SK-N-SH (cell line): ENCODE measurements at regions not wholly inside any gene's neighbourhood (a gene's known extent, or its start where the extent isn't known, plus 50 kb on each side); places are given as distances from the start of the nearest gene placed in this dataset.
"Not testable (repeated sequence)": the region's sequence is repeated elsewhere in the genome, so short reads cannot be mapped to it uniquely, and the experiment has no call there.

Experiments
- CTCF ChIA-PET: fragments of 300-600, 350-600 bp; formaldehyde crosslinking; extraction: SDS; loops from one replicate; lab custom pipeline; 2021; lab: Yijun Ruan, JAX
- POLR2A ChIA-PET: fragments of 350-600 bp; sonication (Branson Sonifier 250); formaldehyde crosslinking; extraction: SDS; loops from one replicate; lab custom pipeline; 2020; ENCODE audit warnings: antibody characterized with exemption, inconsistent platforms; lab: Yijun Ruan, JAX
- DNase-seq: peaks from one replicate; pipeline ENCODE4 v3.0.0; 2012
- H2AFZ ChIP-seq: fragments of 200-600 bp; sonication (generic); 2 replicates; pipeline ENCODE4 v1.8.1; 2016; ENCODE audit warnings: antibody characterized with exemption, mild to moderate bottlenecking, low read depth
- H3F3A ChIP-seq: fragments of 200-600 bp; sonication (generic); replicated peaks from 2 replicates; pipeline ENCODE3; 2016; ENCODE audit warnings: antibody characterized with exemption, mild to moderate bottlenecking; ENCODE audit not compliant: insufficient read depth
- H3K27ac ChIP-seq, 2 experiments: fragments of 200-500 bp in 1 of 2; fragments of 200-600 bp in 1 of 2; sonication (Bioruptor generic) in 1 of 2; sonication (generic), shearing (Covaris generic) in 1 of 2; 2 replicates each; pipeline versions ENCODE4 v1.5.1 to v1.6.1; 2014 to 2016; ENCODE audit warnings: low read depth in 2 of 2, inconsistent platforms in 1 of 2, low read length in 1 of 2, mild to moderate bottlenecking in 1 of 2, mixed read lengths in 1 of 2
- H3K27me3 ChIP-seq: fragments of 200-600 bp; sonication (generic), shearing (Covaris generic); 2 replicates; pipeline ENCODE4 v1.6.1; 2016; ENCODE audit warnings: mixed run types; ENCODE audit not compliant: insufficient read depth
- H3K36me3 ChIP-seq, 2 experiments: fragments of 200-500 bp in 1 of 2; fragments of 200-600 bp in 1 of 2; sonication (Bioruptor generic) in 1 of 2; sonication (generic) in 1 of 2; replicated peaks in 1 of 2; 2 replicates each; pipeline versions ENCODE3 to v1.5.1; 2014 to 2016; ENCODE audit warnings: low read length in 1 of 2, mild to moderate bottlenecking in 1 of 2; ENCODE audit not compliant: insufficient read depth in 2 of 2, control insufficient read depth in 1 of 2
- H3K4me1 ChIP-seq, 2 experiments: fragments of 200-500 bp in 1 of 2; fragments of 200-600 bp in 1 of 2; sonication (Bioruptor generic) in 1 of 2; sonication (generic), shearing (Covaris generic) in 1 of 2; 2 replicates each; pipeline versions ENCODE4 v1.5.1 to v1.6.1; 2014 to 2016; ENCODE audit warnings: low read depth in 1 of 2, low read length in 1 of 2, mixed run types in 1 of 2; ENCODE audit not compliant: insufficient read depth in 2 of 2, control insufficient read depth in 1 of 2
- H3K4me2 ChIP-seq: fragments of 200-600 bp; sonication (generic), shearing (Covaris generic); 2 replicates; pipeline ENCODE4 v1.6.1; 2017; ENCODE audit warnings: mixed run types
- H3K4me3 ChIP-seq, 2 experiments: fragments of 200-500 bp in 1 of 2; fragments of 200-600 bp in 1 of 2; sonication (Bioruptor generic) in 1 of 2; sonication (generic), shearing (Covaris generic) in 1 of 2; 2 replicates each; pipeline versions ENCODE4 v1.5.1 to v1.8.1; 2014 to 2016; ENCODE audit warnings: low read depth in 2 of 2, inconsistent platforms in 1 of 2, low read length in 1 of 2, mild to moderate bottlenecking in 1 of 2, mixed read lengths in 1 of 2, moderate library complexity in 1 of 2
- H3K79me2 ChIP-seq: fragments of 200-600 bp; sonication (generic); 2 replicates; pipeline ENCODE4 v1.8.1; 2017; ENCODE audit warnings: mild to moderate bottlenecking; ENCODE audit not compliant: insufficient read depth
- H3K9ac ChIP-seq: fragments of 200-600 bp; sonication (generic); 2 replicates; pipeline ENCODE4 v1.6.1; 2017; ENCODE audit warnings: mixed run types
- H3K9me2 ChIP-seq: fragments of 200-600 bp; sonication (generic); 2 replicates; pipeline ENCODE4 v1.6.1; 2017; ENCODE audit warnings: mixed run types
- H3K9me3 ChIP-seq: fragments of 200-600 bp; sonication (generic); 2 replicates; pipeline ENCODE4 v1.6.1; 2017; ENCODE audit warnings: mixed run types, mild to moderate bottlenecking, moderate library complexity
- H4K20me1 ChIP-seq: fragments of 200-600 bp; sonication (generic); 2 replicates; pipeline ENCODE4 v1.6.1; 2017; ENCODE audit warnings: mild to moderate bottlenecking, mixed run types; ENCODE audit not compliant: insufficient read depth
- CTCF ChIP-seq: fragments of 200-600 bp; sonication (generic); IDR thresholded peaks from 2 replicates; pipeline ENCODE4 v1.6.1; 2017; ENCODE audit warnings: antibody characterized with exemption, mild to moderate bottlenecking, moderate library complexity
- EP300 ChIP-seq, 2 experiments: IDR thresholded peaks; 2 replicates each; pipeline versions ENCODE4 v1.4.0 to v1.6.1; 2012; ENCODE audit warnings: borderline replicate concordance in 1 of 2, low read depth in 1 of 2, low read length in 1 of 2
- FOXM1 ChIP-seq: IDR thresholded peaks from 2 replicates; pipeline ENCODE4 v1.4.0; 2012; ENCODE audit warnings: low read depth, mild to moderate bottlenecking
- GABPA ChIP-seq: IDR thresholded peaks from 2 replicates; pipeline ENCODE4 v1.4.0; 2012; ENCODE audit warnings: low read depth, mild to moderate bottlenecking
- JUND ChIP-seq: IDR thresholded peaks from 2 replicates; pipeline ENCODE4 v1.4.0; 2012
- PBX3 ChIP-seq: IDR thresholded peaks from 2 replicates; pipeline ENCODE4; 2012
- POLR2AphosphoS5 ChIP-seq: IDR thresholded peaks from 2 replicates; pipeline ENCODE4 v1.6.1; 2012; ENCODE audit warnings: low read depth, low read length
- RXRA ChIP-seq: IDR thresholded peaks from 2 replicates; pipeline ENCODE4 v1.4.0; 2012; ENCODE audit warnings: low read depth, mild to moderate bottlenecking, borderline replicate concordance
- SIN3A ChIP-seq: IDR thresholded peaks from 2 replicates; pipeline ENCODE4 v1.6.1; 2012; ENCODE audit warnings: low read depth, mild to moderate bottlenecking, low read length, moderate library complexity, borderline replicate concordance
- TAF1 ChIP-seq: IDR thresholded peaks from 2 replicates; pipeline ENCODE4 v1.6.1; 2012; ENCODE audit warnings: low read depth, mild to moderate bottlenecking, low read length, moderate library complexity, borderline replicate concordance
- TEAD4 ChIP-seq: IDR thresholded peaks from 2 replicates; pipeline ENCODE4 v1.4.0; 2012; ENCODE audit warnings: mild to moderate bottlenecking, borderline replicate concordance; ENCODE audit not compliant: insufficient read depth
- USF1 ChIP-seq: IDR thresholded peaks from 2 replicates; pipeline ENCODE4 v1.4.0; 2012; ENCODE audit warnings: low read depth, borderline replicate concordance
- YY1 ChIP-seq: IDR thresholded peaks from 2 replicates; pipeline ENCODE4 v1.4.0; 2012; ENCODE audit warnings: low read depth, mild to moderate bottlenecking
- WGBS: methylation state at CpG from one replicate; pipeline ENCODE4 v1.1.6; 2017; ENCODE audit warnings: low lambda C conversion rate; 5-methylcytosine and 5-hydroxymethylcytosine counted together

GRCh38 chr1:60847855-60848582 lies 234.3 kb upstream of the NFIA start:
- POLR2A ChIA-PET: interaction anchor here (1.2 kb wide), 1 partner anchor 202 kb away, joined by 3 read pairs; no protein-coding TSS in a partner anchor
- no peak overlapping the region for H3K9ac ChIP-seq
- no peak for DNase-seq
- no peak overlapping the region for H3K4me3 ChIP-seq
- H2AFZ ChIP-seq: no peak overlapping the region
- H3K27ac ChIP-seq: peak overlapping the region in 1 of 2 experiments; percentile 71; a peak in 2 of 4 replicates
- no peak for TF ChIP-seq POLR2AphosphoS5
- no peak for TF ChIP-seq JUND
- no peak for TF ChIP-seq USF1
- no peak for TF ChIP-seq CTCF
- no peak for TF ChIP-seq EP300 (IDR thresholded peaks at IDR 0.05; ENCODE audit: borderline replicate concordance in 1 of 2, low read depth in 1 of 2, low read length in 1 of 2)
- no peak for TF ChIP-seq RXRA
- TF ChIP-seq SIN3A: no peak
- TF ChIP-seq TEAD4: no peak
- no peak for TF ChIP-seq GABPA
- H3K27me3 ChIP-seq: no peaks in the 10 kb centered on the region
- no peaks in the 10 kb centered on the region for H3K9me2 ChIP-seq
- WGBS: 76% methylated on average over 4 of the region's 4 CpGs
- 0 out of 2 replicates have a peak, but pooled peaks cover 4% of the 10 kb centered on the region for H3K9me3 ChIP-seq
- no peak overlapping the region for H3K4me2 ChIP-seq
- no peaks in the 10 kb centered on the region for H3K36me3 ChIP-seq
- no peaks in the 10 kb centered on the region for H3K79me2 ChIP-seq
- H3F3A ChIP-seq: no peaks in the 10 kb centered on the region
- CTCF ChIA-PET: interaction anchor here (0.7 to 4.9 kb wide), 15 partner anchors 11 to 691 kb away, joined by 3 to 46 read pairs (median 3); no protein-coding TSS in a partner anchor
- H3K4me1 ChIP-seq: peaks cover 0 to 4% of the 10 kb centered on the region in 2 experiments; a peak in 2 of 4 replicates
- no peaks in the 10 kb centered on the region for H4K20me1 ChIP-seq

- H3K27me3 ChIP-seq: no peaks in the 10 kb centered on the region
- POLR2A ChIA-PET: no interaction called here
- no peak for DNase-seq
- WGBS: 52% methylated on average over 3 of the region's 3 CpGs
- no peaks in the 10 kb centered on the region for H3K9me2 ChIP-seq
- H3K4me3 ChIP-seq: no peak overlapping the region
- H3K9ac ChIP-seq: no peak overlapping the region
- H3K79me2 ChIP-seq: no peaks in the 10 kb centered on the region
- CTCF ChIA-PET: interaction anchor here (0.8 to 4.9 kb wide), 5 partner anchors 11 to 690 kb away, joined by 3 to 46 read pairs (median 4); no protein-coding TSS in a partner anchor
- 0 out of 2 replicates have a peak, but pooled peaks cover 4% of the 10 kb centered on the region for H3K9me3 ChIP-seq
- no peaks in the 10 kb centered on the region for H3F3A ChIP-seq
- peaks cover 0 to 4% of the 10 kb centered on the region in 2 experiments; a peak in 2 of 4 replicates for H3K4me1 ChIP-seq
- H3K27ac ChIP-seq: peak overlapping the region in 1 of 2 experiments; percentile 28; a peak in 1 of 4 replicates
- no peaks in the 10 kb centered on the region for H3K36me3 ChIP-seq
- H3K4me2 ChIP-seq: no peak overlapping the region
- no peaks in the 10 kb centered on the region for H4K20me1 ChIP-seq
- TF ChIP-seq TAF1 (no peak), PBX3 (no peak), FOXM1 (no peak), RXRA (no peak), JUND (no peak), YY1 (no peak), TEAD4 (no peak), USF1 (no peak), GABPA (no peak)
- no peak overlapping the region for H2AFZ ChIP-seq
These were observed 235.0 kb upstream of the NFIA start for GRCh38 chr1:60847391-60847790.

- CTCF ChIA-PET: interaction anchor here (1.5 to 4.9 kb wide), 2 partner anchors 13 to 205 kb away, joined by 4 to 46 read pairs; no protein-coding TSS in a partner anchor
- DNase-seq, POLR2A ChIA-PET, H4K20me1 ChIP-seq, H2AFZ ChIP-seq, H3K9me2 ChIP-seq, H3K9me3 ChIP-seq, H3K27ac ChIP-seq, H3K79me2 ChIP-seq, H3K36me3 ChIP-seq, H3K4me1 ChIP-seq, H3K27me3 ChIP-seq, H3F3A ChIP-seq, H3K4me2 ChIP-seq, H3K9ac ChIP-seq, H3K4me3 ChIP-seq: not testable (repeated sequence)
- WGBS: 92% methylated on average over 3 of the region's 3 CpGs
These were observed 236.7 kb upstream of the NFIA start for GRCh38 chr1:60845659-60846058.
